SH-SY5Y (cell line): ENCODE measurements at regions not wholly inside any gene's neighbourhood (a gene's known extent, or its start where the extent isn't known, plus 50 kb on each side); places are given as distances from the start of the nearest gene placed in this dataset.

Experiments
- GATA2 ChIP-seq: IDR thresholded peaks from 2 replicates; pipeline ENCODE4 v1.6.1; 2011; ENCODE audit warnings: mild to moderate bottlenecking, low read depth, low read length
- GATA3 ChIP-seq: IDR thresholded peaks from 2 replicates; pipeline ENCODE4 v1.6.1; 2011; ENCODE audit warnings: low read depth, mild to moderate bottlenecking, low read length, moderate library complexity

DNA sequence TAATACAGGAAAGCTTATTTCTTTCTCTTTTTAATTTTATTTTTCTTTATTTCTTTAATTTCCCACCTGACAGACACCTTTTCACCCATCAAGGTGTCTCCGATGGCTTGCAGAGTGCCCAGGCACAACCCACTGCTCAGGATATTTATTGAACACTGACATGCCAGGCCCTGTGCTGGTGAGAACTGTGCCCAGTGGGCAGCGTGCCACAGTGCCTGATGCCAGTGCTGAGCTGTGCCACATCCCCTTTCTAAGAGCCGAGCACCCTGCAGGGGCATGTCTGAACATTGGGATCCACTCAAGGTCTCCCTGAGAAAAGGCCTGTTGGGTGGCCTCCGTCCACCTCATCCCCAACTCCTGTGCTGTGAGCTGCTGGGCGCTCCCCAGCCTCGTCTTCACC is 158.6 kb upstream of the RAB6C start:
- TF ChIP-seq GATA2 = no peak
- no peak for TF ChIP-seq GATA3
